T47D (cell line): ENCODE measurements at regions not wholly inside any gene's neighbourhood (a gene's known extent, or its start where the extent isn't known, plus 50 kb on each side); places are given as distances from the start of the nearest gene placed in this dataset.

Experiments used
- DNase-seq, 2 experiments: peaks; one replicate each; pipeline versions ENCODE4 v3.0.0 to v3.0.0-alpha.2; 2011 to 2012; ENCODE audit warnings: low read depth in 1 of 2, low spot score in 1 of 2
- JUND ChIP-seq: IDR thresholded peaks from 2 replicates; pipeline ENCODE4 v1.6.1; 2012; ENCODE audit warnings: low read depth
- in situ Hi-C: cut with HindIII; loops from 2 replicates; pipeline ENCODE4 v1.10.0; 2016; ENCODE audit warnings: low sequenced_read_pairs, low pct_unique_long_range_greater_than_20kb

DNA sequence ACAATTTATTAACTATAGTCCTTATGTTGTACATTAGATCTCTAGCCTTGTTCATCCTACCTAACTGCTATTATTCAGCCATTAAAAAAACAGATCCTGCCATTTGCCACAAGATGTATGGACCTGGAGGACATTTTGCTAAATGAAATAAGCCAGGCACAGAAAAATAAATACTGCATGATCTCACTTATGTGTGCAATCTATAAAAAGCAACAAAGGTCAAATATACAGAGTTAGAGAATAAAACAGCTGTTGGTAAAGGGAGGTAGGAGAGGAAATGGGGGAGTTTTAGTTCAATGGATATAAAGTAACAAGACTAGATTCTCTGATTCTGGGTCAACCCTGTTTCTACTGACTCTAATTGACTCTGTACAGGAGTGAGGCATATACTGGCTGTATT lies 103.3 kb upstream of the FAM9C start:
- DNase-seq, result no peak
- in situ Hi-C loops, result no loop called here
- no peak for TF ChIP-seq JUND

- in situ Hi-C loops, result no loop called here
Observed at GRCh38 chrX:13147147-13147546, 102.7 kb upstream of the FAM9C start.

GRCh38 chrX:13144927-13145655 lies 100.7 kb upstream of the FAM9C start:
- TF ChIP-seq JUND, result no peak
- no peak for DNase-seq
- in situ Hi-C loops, result no loop called here

More at GRCh38 chrX:13147147-13147546, 102.7 kb upstream of the FAM9C start:
- DNase-seq, result no peak
- TF ChIP-seq JUND, result no peak

DNA sequence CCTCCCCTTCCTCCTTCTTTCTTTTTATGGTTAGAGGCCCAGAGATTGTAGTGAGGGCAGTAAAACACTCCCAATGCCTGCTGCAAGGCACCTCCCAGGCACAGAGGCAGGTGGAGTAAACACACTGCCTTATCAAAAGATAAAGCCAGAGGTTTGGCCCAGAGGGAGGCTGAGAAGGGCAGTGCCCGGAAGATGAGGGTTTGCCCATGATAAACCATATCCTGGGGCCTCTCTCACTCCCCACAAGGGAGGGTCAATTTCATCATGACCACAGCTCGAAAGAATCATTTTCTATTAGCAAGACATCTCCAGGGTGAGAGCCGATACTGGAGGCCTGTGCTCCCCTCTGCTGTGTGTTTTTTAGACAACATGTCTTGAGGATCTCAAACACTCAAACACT lies 98.5 kb upstream of the FAM9C start:
- in situ Hi-C loops, result no loop called here
- no peak for TF ChIP-seq JUND
- no peak for DNase-seq

DNA sequence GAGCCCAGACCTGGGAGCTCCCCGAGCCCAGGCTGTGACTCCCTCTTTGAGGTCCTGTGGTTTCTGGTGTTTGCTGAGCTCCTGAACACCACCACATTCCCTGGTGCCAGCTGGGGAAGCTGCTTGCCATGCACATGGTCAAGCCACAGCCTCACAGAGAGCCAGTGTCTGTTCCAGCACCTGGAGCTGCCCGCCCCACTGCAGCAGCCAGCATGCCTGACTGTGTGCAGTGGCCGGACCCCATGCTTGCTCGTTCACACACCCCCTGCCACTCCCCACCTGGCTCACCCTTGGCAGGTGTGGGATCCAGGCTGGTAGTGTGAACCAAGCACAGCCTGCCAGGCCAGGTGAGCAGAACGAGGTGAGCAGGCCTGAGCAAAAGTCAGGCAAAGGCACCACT lies 95.6 kb upstream of the FAM9C start:
- TF ChIP-seq JUND, result no peak
- DNase-seq, result no peak
- in situ Hi-C loops, result no loop called here

- peak in 1 of 2 experiments; percentile 12 for DNase-seq
- in situ Hi-C loops, result no loop called here
- TF ChIP-seq JUND, result no peak
Observed at GRCh38 chrX:13131396-13132137, 87.1 kb upstream of the FAM9C start.

DNA sequence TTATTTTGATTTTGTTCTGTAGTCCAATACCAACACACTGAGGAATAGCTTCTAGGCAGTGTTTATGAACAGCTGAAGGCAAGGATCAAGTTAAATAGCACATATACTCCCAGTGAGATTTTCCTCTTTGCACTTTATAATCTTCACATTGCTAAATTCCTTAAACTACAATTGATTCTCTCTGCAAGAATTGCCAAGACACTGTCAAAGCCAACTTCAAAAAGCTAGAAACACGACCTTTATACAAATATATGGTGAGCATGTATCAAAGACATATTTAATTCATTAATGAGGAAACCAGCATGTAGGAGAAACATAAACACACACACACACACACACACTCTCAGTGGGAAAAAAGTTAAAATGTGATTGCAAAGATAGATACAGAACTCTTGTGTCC lies 86.4 kb upstream of the FAM9C start:
- DNase-seq, result no peak
- no peak for TF ChIP-seq JUND
- in situ Hi-C loops, result no loop called here

- no peak for DNase-seq
- in situ Hi-C loops, result no loop called here
- TF ChIP-seq JUND, result no peak
Observed at GRCh38 chrX:13128104-13128503, 83.7 kb upstream of the FAM9C start.

DNA sequence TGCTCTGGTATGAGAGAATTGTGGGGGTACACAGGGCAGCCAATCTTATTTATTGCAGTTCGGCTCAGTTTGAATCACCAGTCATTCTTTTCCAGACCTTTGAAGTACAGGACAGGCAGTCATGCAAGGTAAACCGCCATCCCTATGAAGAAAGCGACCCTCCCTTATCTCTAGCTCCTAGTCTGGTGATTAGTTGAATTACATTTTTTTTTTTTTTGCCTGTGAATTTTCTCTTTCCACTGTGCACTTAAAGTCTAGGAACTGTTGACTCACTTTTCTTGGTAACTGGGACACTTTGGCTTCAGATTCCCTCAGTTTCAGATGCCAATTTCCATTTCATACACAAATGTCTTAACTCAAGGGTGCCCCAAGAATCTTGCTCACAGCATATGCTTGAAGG lies 82.4 kb upstream of the FAM9C start:
- TF ChIP-seq JUND, result no peak
- DNase-seq, result no peak

DNA sequence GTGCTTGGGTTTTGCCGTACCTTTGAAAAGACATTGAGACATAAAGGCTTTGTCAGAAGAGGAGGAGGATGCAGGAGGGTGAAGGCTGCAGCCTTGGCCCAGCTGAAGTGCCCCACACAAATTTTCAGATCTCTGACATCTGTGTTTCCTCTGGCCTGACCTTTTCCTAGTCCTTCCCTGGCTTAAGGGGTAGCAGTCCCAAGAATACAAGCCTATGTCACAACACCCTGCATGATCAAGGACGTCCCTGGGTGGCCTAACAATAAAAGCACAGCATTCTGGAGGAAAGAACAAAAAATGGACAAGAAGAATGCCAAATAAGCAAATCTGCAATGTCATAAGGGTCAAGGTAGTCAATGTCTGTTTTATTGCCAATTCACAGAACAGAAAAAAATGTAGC lies 80.8 kb upstream of the FAM9C start:
- TF ChIP-seq JUND, result no peak
- in situ Hi-C loops, result no loop called here
- no peak for DNase-seq

More for the DNA sequence above, 82.4 kb upstream of the FAM9C start:
- in situ Hi-C loops, result no loop called here

DNA sequence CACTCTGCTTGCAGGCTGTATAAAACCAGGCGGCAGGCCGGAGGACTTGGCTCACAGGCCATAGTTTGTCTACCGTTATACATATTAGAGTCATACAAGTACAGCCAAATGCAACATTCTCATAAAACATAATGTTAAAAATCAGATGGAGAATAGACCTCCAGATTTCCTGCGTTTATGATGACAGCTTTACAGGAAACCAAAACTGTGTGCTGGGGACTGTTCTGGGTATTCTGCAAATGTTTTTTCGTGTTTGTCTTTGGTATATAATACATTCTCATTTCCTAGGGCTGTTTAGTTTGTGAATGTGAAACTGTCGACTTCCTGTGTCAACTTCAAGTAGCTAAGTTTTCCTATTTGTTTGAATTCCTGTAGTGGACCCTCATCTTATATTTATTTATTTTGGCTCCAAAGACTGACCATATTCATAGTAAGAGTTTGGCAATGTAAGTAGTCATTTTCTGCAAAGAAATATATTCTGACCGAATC lies 79.5 kb upstream of the FAM9C start:
- no peak for DNase-seq
- TF ChIP-seq JUND, result no peak
- in situ Hi-C loops, result no loop called here

GRCh38 chrX:13123247-13123856 lies 78.9 kb upstream of the FAM9C start:
- no peak for DNase-seq
- in situ Hi-C loops, result no loop called here
- TF ChIP-seq JUND, result no peak

DNA sequence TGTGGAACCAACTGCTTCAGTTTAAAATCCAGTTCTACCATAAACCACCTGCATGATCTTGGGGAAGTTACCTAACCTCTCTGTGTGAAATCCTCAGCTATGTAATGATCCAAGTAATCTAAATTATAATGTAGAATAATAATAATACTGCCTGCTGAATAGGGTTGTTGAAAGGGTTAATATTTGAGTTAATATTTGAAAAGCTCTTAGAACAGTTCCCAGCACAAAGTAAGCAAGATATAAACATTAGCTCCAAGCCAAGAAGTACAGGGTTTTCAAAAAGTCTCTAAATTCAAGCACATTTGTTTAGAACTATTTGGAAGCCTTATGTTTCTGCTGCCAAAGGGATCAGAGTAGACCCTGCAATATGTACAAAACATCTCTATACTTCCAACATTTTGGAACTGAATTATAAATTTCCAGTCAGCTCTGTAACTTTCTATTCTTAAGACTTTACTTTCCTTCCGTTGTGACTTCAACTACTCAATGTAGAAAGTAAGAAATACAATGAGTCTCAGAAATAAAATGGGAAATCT lies 76.7 kb upstream of the FAM9C start:
- no peak for TF ChIP-seq JUND
- in situ Hi-C loops, result no loop called here
- no peak for DNase-seq
